Skeletal muscle tissue (tissue), 3 donors: ENCODE measurements at regions not wholly inside any gene's neighbourhood (a gene's known extent, or its start where the extent isn't known, plus 50 kb on each side); places are given as distances from the start of the nearest gene placed in this dataset.

Source experiments
- H3K27ac ChIP-seq: one replicate; pipeline ENCODE4 v1.7.0; 2013; ENCODE audit warnings: mild to moderate bottlenecking, low read depth, low read length, inconsistent platforms
- H3K27me3 ChIP-seq, 3 donors: one replicate each; pipeline ENCODE4 v1.7.0; 2013; ENCODE audit warnings: low read length in 3 of 3; ENCODE audit not compliant: control insufficient read depth in 3 of 3, insufficient read depth in 3 of 3
- H3K36me3 ChIP-seq, 3 donors: one replicate each; pipeline ENCODE4 v1.7.0; 2013; ENCODE audit warnings: low read length in 3 of 3; ENCODE audit not compliant: control insufficient read depth in 3 of 3, insufficient read depth in 3 of 3
- H3K4me1 ChIP-seq, 3 donors: one replicate each; pipeline ENCODE4 v1.7.0; 2013; ENCODE audit warnings: low read length in 3 of 3, mild to moderate bottlenecking in 3 of 3; ENCODE audit not compliant: control insufficient read depth in 3 of 3, insufficient read depth in 3 of 3
- H3K4me3 ChIP-seq, 3 donors: one replicate each; pipeline ENCODE4 v1.7.0; 2013; ENCODE audit warnings: low read length in 3 of 3
- H3K9ac ChIP-seq, 3 donors: one replicate each; pipeline ENCODE4 v1.7.0; 2013; ENCODE audit warnings: low read length in 3 of 3, mild to moderate bottlenecking in 3 of 3, moderate library complexity in 2 of 3, low read depth in 1 of 3
- H3K9me3 ChIP-seq, 3 donors: one replicate each; pipeline ENCODE4 v1.7.0; 2013; ENCODE audit warnings: low read length in 3 of 3; ENCODE audit not compliant: control insufficient read depth in 3 of 3
- donor health status: Osteomylitis.

DNA sequence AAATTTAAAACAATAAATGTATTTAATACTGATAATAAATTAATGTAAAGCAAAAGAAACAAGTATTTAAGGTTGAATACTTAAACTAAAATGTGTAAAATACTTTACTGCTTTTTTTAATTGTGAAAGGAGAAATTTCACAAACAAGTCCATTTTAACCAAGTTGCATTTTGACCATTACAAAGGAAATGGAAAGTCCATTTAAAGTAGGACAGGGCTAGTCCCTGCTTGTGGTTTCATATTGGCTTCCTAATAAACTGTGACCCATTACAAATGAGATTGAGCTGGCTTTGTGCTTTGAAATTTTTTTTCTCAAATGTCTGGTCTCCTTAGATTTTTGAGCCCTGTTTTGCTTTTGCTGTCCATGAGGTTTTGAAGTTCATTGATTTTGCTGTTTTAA is 527.6 kb downstream of the MAFB start:
- Histone ChIP-seq H3K9me3 (no peaks in the 10 kb centered on the region), H3K27me3 (no peaks in the 10 kb centered on the region), H3K27ac (no peak overlapping the region), H3K9ac (no peak overlapping the region), H3K4me3 (no peak overlapping the region), H3K36me3 (no peaks in the 10 kb centered on the region), H3K4me1 (no peaks in the 10 kb centered on the region)

- Histone ChIP-seq H3K4me3 (no peak overlapping the region), H3K4me1 (no peaks in the 10 kb centered on the region), H3K36me3 (no peaks in the 10 kb centered on the region), H3K9ac (no peak overlapping the region), H3K27me3 (no peaks in the 10 kb centered on the region), H3K27ac (no peak overlapping the region), H3K9me3 (no peaks in the 10 kb centered on the region)
Measured at GRCh38 chr20:40160097-40160550, 528.9 kb downstream of the MAFB start.

DNA sequence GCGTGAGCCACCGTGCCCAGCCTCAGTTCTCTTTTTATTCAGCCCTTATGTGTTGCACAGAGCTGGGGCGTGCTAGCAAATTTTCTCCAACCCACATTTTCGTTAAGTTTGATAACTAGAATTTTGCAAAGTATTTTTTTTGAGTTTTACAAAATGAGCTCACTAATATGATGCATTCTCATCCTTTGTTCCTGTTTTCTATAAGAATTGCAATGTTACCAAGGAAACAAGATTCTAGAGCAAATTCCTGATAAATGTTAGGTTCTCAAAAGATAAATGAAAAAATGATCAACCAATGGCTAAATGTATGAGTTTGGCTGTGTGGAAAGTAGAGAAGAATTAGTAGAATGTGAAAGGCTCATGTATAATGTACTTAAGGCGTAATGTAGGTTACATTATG is 529.8 kb downstream of the MAFB start:
- no peaks in the 10 kb centered on the region for H3K9me3 ChIP-seq
- no peak overlapping the region for H3K4me3 ChIP-seq
- no peaks in the 10 kb centered on the region for H3K4me1 ChIP-seq
- no peak overlapping the region for H3K27ac ChIP-seq
- no peaks in the 10 kb centered on the region for H3K27me3 ChIP-seq
- H3K36me3 ChIP-seq, result no peaks in the 10 kb centered on the region
- no peak overlapping the region for H3K9ac ChIP-seq

GRCh38 chr20:40156600-40157317 is 532.3 kb downstream of the MAFB start:
- H3K4me1 ChIP-seq, result peaks cover 0 to 2% (median 0%) of the 10 kb centered on the region in 3 donors

GRCh38 chr20:40154514-40154913 is 534.5 kb downstream of the MAFB start:
- Histone ChIP-seq H3K9ac (no peak overlapping the region), H3K27me3 (no peaks in the 10 kb centered on the region), H3K4me3 (no peak overlapping the region), H3K36me3 (no peaks in the 10 kb centered on the region), H3K4me1 (peaks cover 0 to 2% (median 0%) of the 10 kb centered on the region in 3 donors), H3K9me3 (no peaks in the 10 kb centered on the region), H3K27ac (no peak overlapping the region)

More at GRCh38 chr20:40156600-40157317, 532.3 kb downstream of the MAFB start:
- Histone ChIP-seq H3K9ac (no peak overlapping the region), H3K36me3 (no peaks in the 10 kb centered on the region), H3K9me3 (no peaks in the 10 kb centered on the region), H3K27me3 (no peaks in the 10 kb centered on the region), H3K4me3 (no peak overlapping the region), H3K27ac (no peak overlapping the region)

DNA sequence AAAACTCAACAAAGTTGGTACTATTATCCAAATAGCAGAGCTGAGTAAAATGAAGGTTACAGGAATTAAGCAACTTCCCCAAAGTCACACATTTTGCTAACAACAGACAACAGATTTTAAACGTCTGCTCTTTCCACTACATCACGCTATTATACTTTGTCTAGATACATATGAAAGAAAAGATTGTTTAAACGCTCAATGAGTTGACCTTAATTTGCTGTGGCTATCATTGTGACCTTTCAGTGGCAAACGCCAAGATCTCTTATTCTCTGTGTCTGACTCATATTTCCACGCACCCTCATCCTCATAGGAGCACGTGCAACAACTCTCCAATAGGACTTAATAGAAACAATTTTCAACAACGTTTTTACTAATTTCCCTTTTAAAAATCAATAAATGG is 540.1 kb downstream of the MAFB start:
- Histone ChIP-seq H3K36me3 (no peaks in the 10 kb centered on the region), H3K27me3 (no peaks in the 10 kb centered on the region), H3K4me1 (no peaks in the 10 kb centered on the region), H3K27ac (no peak overlapping the region), H3K9ac (no peak overlapping the region), H3K4me3 (no peak overlapping the region), H3K9me3 (no peaks in the 10 kb centered on the region)

DNA sequence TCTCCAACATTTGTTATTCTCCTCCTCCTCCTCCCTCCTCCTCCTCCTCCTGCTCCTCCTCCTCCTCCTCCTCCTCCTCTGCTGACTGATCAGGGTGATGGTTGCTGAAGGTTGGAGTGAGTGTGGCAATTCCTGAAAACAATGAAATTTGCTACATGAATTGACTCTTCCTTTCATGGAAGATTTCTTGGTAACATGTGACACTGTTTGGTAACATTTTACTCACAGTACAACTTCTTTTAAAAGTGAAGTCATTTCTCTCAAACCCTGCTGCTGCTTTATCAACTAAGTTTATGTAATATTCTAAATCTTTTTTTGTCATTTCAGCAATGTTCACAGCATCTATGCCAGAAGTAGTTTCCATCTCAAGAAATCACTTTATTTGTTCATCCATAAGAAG is 543.0 kb downstream of the MAFB start:
- Histone ChIP-seq H3K27ac (no peak overlapping the region), H3K36me3 (no peaks in the 10 kb centered on the region), H3K4me3 (no peak overlapping the region), H3K4me1 (no peaks in the 10 kb centered on the region), H3K27me3 (no peaks in the 10 kb centered on the region), H3K9me3 (no peaks in the 10 kb centered on the region), H3K9ac (no peak overlapping the region)

GRCh38 chr20:40144581-40144980 is 544.5 kb downstream of the MAFB start:
- Histone ChIP-seq H3K27ac (no peak overlapping the region), H3K27me3 (no peaks in the 10 kb centered on the region), H3K4me3 (no peak overlapping the region), H3K9me3 (no peaks in the 10 kb centered on the region), H3K9ac (no peak overlapping the region), H3K36me3 (no peaks in the 10 kb centered on the region), H3K4me1 (no peaks in the 10 kb centered on the region)

DNA sequence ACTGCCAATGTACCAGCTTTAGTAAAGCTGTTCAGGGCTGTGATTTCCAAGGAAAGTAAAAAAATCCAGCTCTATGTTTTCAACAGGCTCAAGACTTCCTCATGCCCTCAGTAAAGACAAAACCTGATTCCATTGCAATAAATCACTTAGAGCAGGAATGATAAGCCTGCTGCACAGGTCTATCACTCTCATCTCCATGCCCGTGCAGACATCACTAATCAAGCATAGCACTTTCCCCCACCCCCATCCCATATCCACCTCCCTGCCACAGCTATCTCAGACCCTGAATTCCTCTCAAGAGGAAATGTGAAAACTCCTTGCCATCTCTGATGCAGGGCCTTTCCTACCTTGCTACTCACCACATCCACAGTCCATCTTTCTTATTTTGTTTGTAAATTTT is 554.9 kb downstream of the MAFB start:
- Histone ChIP-seq H3K4me3 (no peak overlapping the region), H3K36me3 (no peaks in the 10 kb centered on the region), H3K27ac (no peak overlapping the region), H3K4me1 (no peaks in the 10 kb centered on the region), H3K9ac (no peak overlapping the region), H3K9me3 (peaks cover 0 to 4% (median 3%) of the 10 kb centered on the region in 3 donors), H3K27me3 (no peaks in the 10 kb centered on the region)

DNA sequence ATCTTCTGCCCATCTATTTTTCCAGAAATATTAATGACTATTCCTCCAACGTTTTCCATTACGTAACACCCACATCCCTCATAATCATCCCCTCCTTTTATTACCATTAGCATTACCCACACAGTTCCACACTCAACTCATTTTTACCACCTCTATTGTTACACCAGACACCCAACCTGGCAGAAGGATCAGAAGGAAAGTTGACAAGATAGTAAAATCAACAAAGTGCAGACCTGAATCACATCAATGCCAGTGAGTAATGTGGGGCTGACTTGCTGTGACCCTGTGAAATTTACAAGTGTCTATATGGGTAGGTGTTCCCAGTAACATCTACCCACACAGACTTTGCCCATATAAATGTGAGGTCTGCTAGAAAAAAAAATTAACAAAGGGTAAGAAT is 568.2 kb downstream of the MAFB start:
- H3K9me3 ChIP-seq, result no peaks in the 10 kb centered on the region
- H3K27me3 ChIP-seq, result no peaks in the 10 kb centered on the region
- H3K36me3 ChIP-seq, result no peaks in the 10 kb centered on the region
- H3K9ac ChIP-seq, result no peak overlapping the region
- H3K4me3 ChIP-seq, result no peak overlapping the region
- no peaks in the 10 kb centered on the region for H3K4me1 ChIP-seq
- H3K27ac ChIP-seq, result no peak overlapping the region
